Testis (tissue), 2 donors: ENCODE measurements at regions not wholly inside any gene's neighbourhood (a gene's known extent, or its start where the extent isn't known, plus 50 kb on each side); places are given as distances from the start of the nearest gene placed in this dataset.
A peak's percentile ranks its signal among the peaks of the same experiment; 100 is the strongest.

Source experiments
- DNase-seq: peaks from one replicate; pipeline ENCODE4 v3.0.0-alpha.2; 2019
- H3K27ac ChIP-seq, 2 donors: fragments of 200-600 bp; sonication (generic); one replicate each; pipeline ENCODE4 v1.5.1; 2019
- H3K27me3 ChIP-seq: fragments of 200-600 bp; sonication (generic); one replicate; pipeline ENCODE4 v1.5.1; 2019
- H3K36me3 ChIP-seq: fragments of 200-600 bp; sonication (generic); one replicate; pipeline ENCODE4 v1.5.1; 2017; ENCODE audit warnings: low read depth; ENCODE audit errors: missing control alignments
- H3K4me1 ChIP-seq: fragments of 200-600 bp; sonication (generic); one replicate; pipeline ENCODE4 v1.5.1; 2019
- H3K4me3 ChIP-seq, 2 donors: fragments of 200-600 bp; sonication (generic); one replicate each; pipeline ENCODE4 v1.5.1; 2017 to 2019
- H3K9me3 ChIP-seq: fragments of 200-600 bp; sonication (generic); one replicate; pipeline ENCODE4 v1.5.1; 2017
- CTCF ChIP-seq, 3 experiments: fragments of 450-650 bp in 2 of 3; fragments of 200-600 bp in 1 of 3; sonication (generic) in 1 of 3; IDR thresholded peaks; one replicate each; pipeline ENCODE4 v1.5.1; 2016 to 2019; ENCODE audit warnings: antibody characterized with exemption in 3 of 3, mild to moderate bottlenecking in 2 of 3, moderate library complexity in 1 of 3
- POLR2A ChIP-seq: fragments of 450-650 bp; IDR thresholded peaks from one replicate; pipeline ENCODE4 v1.6.1; 2017; ENCODE audit warnings: antibody characterized with exemption, mild to moderate bottlenecking, moderate library complexity
- WGBS, 2 donors: methylation state at CpG; one replicate each; pipeline ENCODE4 v1.1.5; 2018; 5-methylcytosine and 5-hydroxymethylcytosine counted together
- intact Hi-C: fragments of 100-400 bp; cut with DNase I; formaldehyde crosslinking; loops from one replicate; pipeline ENCODE4 v1.15.1; 2023; ENCODE audit warnings: low total_unique reads

- no peak for DNase-seq
- TF ChIP-seq CTCF (IDR thresholded peaks at IDR 0.05) (no peak), POLR2A (no peak)
- intact Hi-C loops, result no loop called here
These were observed 312.2 kb upstream of the DIO3 start for GRCh38 chr14:101248840-101249675.

GRCh38 chr14:101249676-101250036 lies 311.6 kb upstream of the DIO3 start:
- H3K4me1 ChIP-seq, result peaks cover 6% of the 10 kb centered on the region
- H3K9me3 ChIP-seq, result no peaks in the 10 kb centered on the region
- 88 to 91% methylated on average over 8 of the region's 8 CpGs for whole genome bisulfite sequencing, 2 donors
- DNase-seq, result no peak
- H3K36me3 ChIP-seq, result no peaks in the 10 kb centered on the region
- TF ChIP-seq POLR2A (no peak), CTCF (IDR thresholded peaks at IDR 0.05) (no peak)
- no peaks in the 10 kb centered on the region for H3K27me3 ChIP-seq
- intact Hi-C loops, result no loop called here
- H3K27ac ChIP-seq, result no peak overlapping the region
- no peak overlapping the region for H3K4me3 ChIP-seq

More at GRCh38 chr14:101248840-101249675, 312.2 kb upstream of the DIO3 start:
- 83 to 92% methylated on average over 12 to 18 of the region's 18 CpGs for WGBS, 2 donors
- no peak overlapping the region for H3K27ac ChIP-seq
- no peak overlapping the region for H3K4me3 ChIP-seq
- H3K27me3 ChIP-seq, result no peaks in the 10 kb centered on the region
- no peaks in the 10 kb centered on the region for H3K36me3 ChIP-seq
- no peaks in the 10 kb centered on the region for H3K4me1 ChIP-seq
- no peaks in the 10 kb centered on the region for H3K9me3 ChIP-seq

- no peak overlapping the region for H3K27ac ChIP-seq
- no peak overlapping the region for H3K4me3 ChIP-seq
- intact Hi-C loops, result no loop called here
- no peak for TF ChIP-seq POLR2A
- TF ChIP-seq CTCF (IDR thresholded peaks at IDR 0.05), result no peak
- 74 to 75% methylated on average over 16 to 17 of the region's 17 CpGs for WGBS, 2 donors
- H3K9me3 ChIP-seq, result no peaks in the 10 kb centered on the region
- no peaks in the 10 kb centered on the region for H3K36me3 ChIP-seq
- H3K27me3 ChIP-seq, result no peaks in the 10 kb centered on the region
- DNase-seq, result peak; percentile 47
- peaks cover 14% of the 10 kb centered on the region for H3K4me1 ChIP-seq
These were observed 310.9 kb upstream of the DIO3 start for GRCh38 chr14:101250336-101250947.

GRCh38 chr14:101250948-101251811 lies 310.1 kb upstream of the DIO3 start:
- H3K27me3 ChIP-seq, result no peaks in the 10 kb centered on the region

More at GRCh38 chr14:101250948-101251811, 310.1 kb upstream of the DIO3 start:
- no peaks in the 10 kb centered on the region for H3K36me3 ChIP-seq
- TF ChIP-seq POLR2A (no peak), CTCF (IDR thresholded peaks at IDR 0.05) (no peak)
- WGBS, 2 donors, result 93 to 94% methylated on average over 9 to 15 of the region's 15 CpGs
- intact Hi-C loops, result no loop called here
- no peak overlapping the region for H3K27ac ChIP-seq
- no peak overlapping the region for H3K4me3 ChIP-seq
- H3K9me3 ChIP-seq, result no peaks in the 10 kb centered on the region
- peaks cover 17% of the 10 kb centered on the region for H3K4me1 ChIP-seq
- no peak for DNase-seq
